ENCODE measurements at regions not wholly inside any gene's neighbourhood (a gene's known extent, or its start where the extent isn't known, plus 50 kb on each side); places are given as distances from the start of the nearest gene placed in this dataset.

DNA sequence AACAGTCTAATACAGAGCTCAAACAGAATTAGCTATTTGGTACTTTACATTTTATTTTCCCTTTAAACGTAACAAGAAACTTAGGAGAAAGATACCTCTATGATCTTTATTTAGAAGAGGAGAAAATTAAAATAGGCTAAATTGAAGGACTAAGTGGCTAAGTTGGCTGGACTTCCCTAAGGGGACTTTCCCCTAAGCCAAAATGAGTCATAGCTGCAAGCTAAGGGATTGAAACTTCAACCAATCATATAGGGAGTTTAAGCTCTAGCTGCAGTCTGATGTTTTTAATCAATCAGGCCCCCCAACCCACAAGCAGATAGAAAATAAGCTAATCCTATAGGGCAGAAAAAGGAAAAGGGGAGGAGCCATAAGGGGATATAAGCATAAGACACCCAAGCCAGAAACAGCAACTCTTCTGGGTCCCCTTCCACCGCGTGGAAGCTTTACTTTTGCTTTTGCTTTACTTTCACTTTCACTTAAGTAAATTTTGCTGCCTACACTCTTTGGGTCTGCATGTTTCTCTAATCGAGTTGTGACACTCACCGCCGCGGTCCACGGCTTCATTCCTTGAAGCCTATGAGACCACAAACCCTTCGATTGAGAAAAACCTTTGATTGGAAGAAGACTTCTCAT lies 1108.5 kb upstream of the EPHA6 start:
- TF ChIP-seq, protein P1, sequence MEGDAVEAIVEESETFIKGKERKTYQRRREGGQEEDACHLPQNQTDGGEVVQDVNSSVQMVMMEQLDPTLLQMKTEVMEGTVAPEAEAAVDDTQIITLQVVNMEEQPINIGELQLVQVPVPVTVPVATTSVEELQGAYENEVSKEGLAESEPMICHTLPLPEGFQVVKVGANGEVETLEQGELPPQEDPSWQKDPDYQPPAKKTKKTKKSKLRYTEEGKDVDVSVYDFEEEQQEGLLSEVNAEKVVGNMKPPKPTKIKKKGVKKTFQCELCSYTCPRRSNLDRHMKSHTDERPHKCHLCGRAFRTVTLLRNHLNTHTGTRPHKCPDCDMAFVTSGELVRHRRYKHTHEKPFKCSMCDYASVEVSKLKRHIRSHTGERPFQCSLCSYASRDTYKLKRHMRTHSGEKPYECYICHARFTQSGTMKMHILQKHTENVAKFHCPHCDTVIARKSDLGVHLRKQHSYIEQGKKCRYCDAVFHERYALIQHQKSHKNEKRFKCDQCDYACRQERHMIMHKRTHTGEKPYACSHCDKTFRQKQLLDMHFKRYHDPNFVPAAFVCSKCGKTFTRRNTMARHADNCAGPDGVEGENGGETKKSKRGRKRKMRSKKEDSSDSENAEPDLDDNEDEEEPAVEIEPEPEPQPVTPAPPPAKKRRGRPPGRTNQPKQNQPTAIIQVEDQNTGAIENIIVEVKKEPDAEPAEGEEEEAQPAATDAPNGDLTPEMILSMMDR (IDR thresholded peaks at IDR 0.05): no peak
- TF ChIP-seq POLR2A (IDR thresholded peaks at IDR 0.05): no peak
- TF ChIP-seq EP300 (IDR thresholded peaks at IDR 0.05; ENCODE audit: low read depth): no peak

All from transverse colon (tissue), 3 donors.